RWPE2 (cell line): ENCODE measurements at regions not wholly inside any gene's neighbourhood (a gene's known extent, or its start where the extent isn't known, plus 50 kb on each side); places are given as distances from the start of the nearest gene placed in this dataset.

Source experiments
- ATAC-seq: fragments of 200-7000 bp; cut with Tn5 transposase; 3 replicates; pipeline ENCODE4 v1.9.1; 2021; ENCODE audit warnings: low read depth
- DNase-seq: peaks from one replicate; pipeline ENCODE4 v3.0.0-alpha.2; 2020; ENCODE audit warnings: low spot score
- H3K27ac ChIP-seq: fragments of 450-650 bp; 2 replicates; pipeline ENCODE4 v1.5.1; 2017; ENCODE audit warnings: mild to moderate bottlenecking; ENCODE audit not compliant: poor library complexity, severe bottlenecking
- H3K27me3 ChIP-seq: fragments of 250-450 bp; sonication (Bioruptor Pico); 2 replicates; pipeline ENCODE4 v1.5.1; 2021; ENCODE audit warnings: mild to moderate bottlenecking, moderate library complexity; ENCODE audit not compliant: insufficient read depth, poor library complexity, severe bottlenecking
- H3K36me3 ChIP-seq: fragments of 250-450 bp; sonication (Bioruptor Pico); 2 replicates; pipeline ENCODE4 v1.5.1; 2020; ENCODE audit warnings: low read depth, mild to moderate bottlenecking, moderate library complexity
- H3K4me1 ChIP-seq: fragments of 250-450 bp; sonication (Bioruptor Pico); 2 replicates; pipeline ENCODE4 v1.5.1; 2021; ENCODE audit warnings: mild to moderate bottlenecking, moderate library complexity; ENCODE audit not compliant: insufficient read depth, poor library complexity, severe bottlenecking
- H3K4me3 ChIP-seq: fragments of 250-450 bp; sonication (Bioruptor Pico); 2 replicates; pipeline ENCODE4 v1.5.1; 2021; ENCODE audit warnings: mild to moderate bottlenecking, moderate library complexity; ENCODE audit not compliant: severe bottlenecking
- H3K9me3 ChIP-seq: fragments of 250-450 bp; sonication (Bioruptor Pico); 2 replicates; pipeline ENCODE4 v1.5.1; 2021; ENCODE audit warnings: mild to moderate bottlenecking, moderate library complexity; ENCODE audit not compliant: severe bottlenecking
- TF ChIP-seq, protein P1 (sequence below): fragments of 450-650 bp; IDR thresholded peaks from one replicate; pipeline ENCODE4 v1.5.1; 2017; ENCODE audit warnings: mild to moderate bottlenecking, moderate library complexity; ENCODE audit not compliant: poor library complexity, severe bottlenecking

DNA sequence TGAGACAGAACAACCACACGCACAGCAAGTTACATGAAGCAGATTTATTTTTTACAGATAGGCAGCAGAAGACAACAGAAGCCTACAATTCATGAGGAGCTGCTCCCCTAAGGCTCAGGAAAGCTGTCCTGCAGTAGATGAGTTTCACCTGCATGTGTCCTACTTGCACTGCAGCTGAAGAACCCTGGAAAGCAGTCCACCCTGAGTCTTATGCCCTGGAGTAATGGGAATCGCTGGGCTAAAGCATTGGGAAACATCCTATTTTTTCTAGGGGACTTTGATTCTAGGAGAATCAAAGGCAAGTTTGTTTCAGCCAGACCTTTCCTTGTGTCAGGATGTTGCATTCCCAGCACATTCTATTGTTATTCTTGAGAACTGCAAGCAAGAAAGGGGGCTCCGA, 304.8 kb downstream of the LRATD1 start:
- H3K4me3 ChIP-seq: no peak overlapping the region
- no peak for ATAC-seq
- no peaks in the 10 kb centered on the region for H3K27me3 ChIP-seq
- TF ChIP-seq, protein P1, sequence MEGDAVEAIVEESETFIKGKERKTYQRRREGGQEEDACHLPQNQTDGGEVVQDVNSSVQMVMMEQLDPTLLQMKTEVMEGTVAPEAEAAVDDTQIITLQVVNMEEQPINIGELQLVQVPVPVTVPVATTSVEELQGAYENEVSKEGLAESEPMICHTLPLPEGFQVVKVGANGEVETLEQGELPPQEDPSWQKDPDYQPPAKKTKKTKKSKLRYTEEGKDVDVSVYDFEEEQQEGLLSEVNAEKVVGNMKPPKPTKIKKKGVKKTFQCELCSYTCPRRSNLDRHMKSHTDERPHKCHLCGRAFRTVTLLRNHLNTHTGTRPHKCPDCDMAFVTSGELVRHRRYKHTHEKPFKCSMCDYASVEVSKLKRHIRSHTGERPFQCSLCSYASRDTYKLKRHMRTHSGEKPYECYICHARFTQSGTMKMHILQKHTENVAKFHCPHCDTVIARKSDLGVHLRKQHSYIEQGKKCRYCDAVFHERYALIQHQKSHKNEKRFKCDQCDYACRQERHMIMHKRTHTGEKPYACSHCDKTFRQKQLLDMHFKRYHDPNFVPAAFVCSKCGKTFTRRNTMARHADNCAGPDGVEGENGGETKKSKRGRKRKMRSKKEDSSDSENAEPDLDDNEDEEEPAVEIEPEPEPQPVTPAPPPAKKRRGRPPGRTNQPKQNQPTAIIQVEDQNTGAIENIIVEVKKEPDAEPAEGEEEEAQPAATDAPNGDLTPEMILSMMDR: no peak
- H3K36me3 ChIP-seq: no peaks in the 10 kb centered on the region
- no peaks in the 10 kb centered on the region for H3K9me3 ChIP-seq
- no peak overlapping the region for H3K27ac ChIP-seq
- H3K4me1 ChIP-seq: no peaks in the 10 kb centered on the region
- no peak for DNase-seq

- TF ChIP-seq, protein P1: no peak
- H3K27ac ChIP-seq: no peak overlapping the region
- no peak overlapping the region for H3K4me3 ChIP-seq
- no peaks in the 10 kb centered on the region for H3K4me1 ChIP-seq
- H3K27me3 ChIP-seq: no peaks in the 10 kb centered on the region
- ATAC-seq: no peak
- no peaks in the 10 kb centered on the region for H3K9me3 ChIP-seq
- no peak for DNase-seq
- H3K36me3 ChIP-seq: no peaks in the 10 kb centered on the region
Observed at GRCh38 chr2:14941151-14941631, 308.7 kb downstream of the LRATD1 start.

- Histone ChIP-seq H3K4me3 (no peak overlapping the region), H3K27ac (no peak overlapping the region), H3K4me1 (no peaks in the 10 kb centered on the region), H3K9me3 (no peaks in the 10 kb centered on the region), H3K36me3 (no peaks in the 10 kb centered on the region), H3K27me3 (no peaks in the 10 kb centered on the region)
- ATAC-seq: no peak
- TF ChIP-seq, protein P1: no peak
- DNase-seq: no peak
Observed at GRCh38 chr2:14942987-14943386, 310.5 kb downstream of the LRATD1 start.

- no peaks in the 10 kb centered on the region for H3K9me3 ChIP-seq
- TF ChIP-seq, protein P1: peak; percentile 55
- no peaks in the 10 kb centered on the region for H3K36me3 ChIP-seq
- no peak overlapping the region for H3K27ac ChIP-seq
- no peak overlapping the region for H3K4me3 ChIP-seq
- no peaks in the 10 kb centered on the region for H3K4me1 ChIP-seq
- ATAC-seq (peak; percentile 64), DNase-seq (no peak)
- H3K27me3 ChIP-seq: no peaks in the 10 kb centered on the region
Observed at GRCh38 chr2:14944562-14945346, 312.2 kb downstream of the LRATD1 start.
